ENCODE measurements at regions not wholly inside any gene's neighbourhood (a gene's known extent, or its start where the extent isn't known, plus 50 kb on each side); places are given as distances from the start of the nearest gene placed in this dataset.
A peak's percentile ranks its signal among the peaks of the same experiment; 100 is the strongest.

GRCh38 chr16:85479972-85480726 lies 133.0 kb upstream of the GSE1 start:
- DNase-seq = peak; percentile 66

- DNase-seq = peak; percentile 48
Measured at GRCh38 chr16:85480727-85481101, 132.4 kb upstream of the GSE1 start.

GRCh38 chr16:85481206-85481605 lies 131.9 kb upstream of the GSE1 start:
- no peak for DNase-seq

GRCh38 chr16:85481738-85482137 lies 131.4 kb upstream of the GSE1 start:
- no peak for DNase-seq

GRCh38 chr16:85483424-85483823 lies 129.7 kb upstream of the GSE1 start:
- no peak for DNase-seq

GRCh38 chr16:85484347-85485300 lies 128.5 kb upstream of the GSE1 start:
- DNase-seq = peak; percentile 89

- DNase-seq = peak; percentile 94
Measured at GRCh38 chr16:85485379-85485778, 127.7 kb upstream of the GSE1 start.

- peak; percentile 58 for DNase-seq
Measured at GRCh38 chr16:85486256-85486915, 126.7 kb upstream of the GSE1 start.

- no peak for DNase-seq
Measured at GRCh38 chr16:85488414-85488813, 124.7 kb upstream of the GSE1 start.

GRCh38 chr16:85490407-85491057 lies 122.6 kb upstream of the GSE1 start:
- DNase-seq = no peak

GRCh38 chr16:85491058-85491771 lies 121.9 kb upstream of the GSE1 start:
- peak; percentile 39 for DNase-seq

- DNase-seq = no peak
Measured at GRCh38 chr16:85491798-85492294, 121.3 kb upstream of the GSE1 start.

GRCh38 chr16:85492295-85492864 lies 120.7 kb upstream of the GSE1 start:
- no peak for DNase-seq

- no peak for DNase-seq
Measured at GRCh38 chr16:85494315-85494714, 118.8 kb upstream of the GSE1 start.

- no peak for DNase-seq
Measured at GRCh38 chr16:85495259-85495658, 117.9 kb upstream of the GSE1 start.

GRCh38 chr16:85495823-85496538 lies 117.1 kb upstream of the GSE1 start:
- no peak for DNase-seq

- DNase-seq = no peak
Measured at GRCh38 chr16:85497622-85498314, 115.4 kb upstream of the GSE1 start.

GRCh38 chr16:85498607-85499006 lies 114.5 kb upstream of the GSE1 start:
- no peak for DNase-seq

GRCh38 chr16:85500220-85500619 lies 112.9 kb upstream of the GSE1 start:
- no peak for DNase-seq

GRCh38 chr16:85501900-85502299 lies 111.2 kb upstream of the GSE1 start:
- no peak for DNase-seq

Measured in NCI-H1694 treated with DMSO at 0.1 percent for 48 hours (cell line).